Liver (tissue), 3 donors: ENCODE measurements at regions not wholly inside any gene's neighbourhood (a gene's known extent, or its start where the extent isn't known, plus 50 kb on each side); places are given as distances from the start of the nearest gene placed in this dataset.

Experiments
- CTCF ChIP-seq: fragments of 150-350 bp; IDR thresholded peaks from 2 replicates; pipeline ENCODE4 v1.5.1; 2017; ENCODE audit warnings: improper control_type of control experiment, low read depth, low read length; ENCODE audit not compliant: missing input control
- EGR1 ChIP-seq, 2 donors: IDR thresholded peaks; 2 replicates each; pipeline ENCODE4 v1.6.1; 2016 to 2018; ENCODE audit warnings: antibody characterized with exemption in 2 of 2, low read depth in 2 of 2
- GABPA ChIP-seq, 2 donors: IDR thresholded peaks in 1 of 2; conservative IDR thresholded peaks in 1 of 2; 2 replicates each; pipeline ENCODE4 v1.6.1; 2016; ENCODE audit warnings: antibody characterized with exemption in 2 of 2, mild to moderate bottlenecking in 1 of 2, moderate library complexity in 1 of 2
- JUND ChIP-seq, 2 donors: IDR thresholded peaks; 2 replicates each; pipeline ENCODE4 v1.6.1; 2016; ENCODE audit warnings: antibody characterized with exemption in 2 of 2
- MAX ChIP-seq: IDR thresholded peaks from 2 replicates; pipeline ENCODE4 v1.6.1; 2016; ENCODE audit warnings: antibody characterized with exemption
- RAD21 ChIP-seq, 2 donors: IDR thresholded peaks; 2 replicates each; pipeline ENCODE4 v1.6.1; 2016; ENCODE audit warnings: antibody characterized with exemption in 2 of 2, mild to moderate bottlenecking in 2 of 2
- RXRA ChIP-seq, 2 donors: IDR thresholded peaks; 2 replicates each; pipeline ENCODE4 v1.6.1; 2017 to 2018; ENCODE audit warnings: antibody characterized with exemption in 2 of 2, mild to moderate bottlenecking in 1 of 2
- donor health status: healthy.
- donor health status: healthy.

GRCh38 chr1:61626816-61627215 is 98.1 kb downstream of the TM2D1 start:
- TF ChIP-seq CTCF: no peak
- TF ChIP-seq EGR1 (IDR thresholded peaks at IDR 0.05; ENCODE audit: low read depth in 2 of 2): no peak
- no peak for TF ChIP-seq RAD21 (IDR thresholded peaks at IDR 0.05)
- no peak for TF ChIP-seq MAX
- no peak for TF ChIP-seq JUND (IDR thresholded peaks at IDR 0.05)
- no peak for TF ChIP-seq RXRA (IDR thresholded peaks at IDR 0.05)
- no peak for TF ChIP-seq GABPA (IDR thresholded peaks at IDR 0.05 in 1 of 2, conservative IDR thresholded peaks at IDR 0.05 in 1 of 2)
